H1 (cell line): ENCODE measurements at regions not wholly inside any gene's neighbourhood (a gene's known extent, or its start where the extent isn't known, plus 50 kb on each side); places are given as distances from the start of the nearest gene placed in this dataset.

ENCODE experiments used
- CTCF ChIA-PET: fragments of 300-600 bp; sonication (Branson Sonifier 250); formaldehyde crosslinking; loops from one replicate; lab custom pipeline; 2021; ENCODE audit not compliant: partially characterized antibody; lab: Charles Lee
- POLR2A ChIA-PET: fragments of 300-600 bp; sonication (Branson Sonifier 250); formaldehyde crosslinking; loops from one replicate; lab custom pipeline; 2021; ENCODE audit warnings: inconsistent platforms; ENCODE audit not compliant: partially characterized antibody; lab: Charles Lee
- DNase-seq, 2 experiments: peaks; one replicate each; pipeline versions ENCODE4 v3.0.0 to v3.0.0-alpha.2; 2010 to 2022; ENCODE audit warnings: low spot score in 2 of 2, low read depth in 1 of 2, mixed read lengths in 1 of 2
- FAIRE-seq: peaks from 2 replicates; lab custom pipeline; 2011; peaks lifted over from hg19 to GRCh38; lab: Jason Lieb, UNC
- H2AFZ ChIP-seq: 2 replicates; pipeline ENCODE4 v1.8.1; 2012; ENCODE audit warnings: low read length, inconsistent platforms
- H2AK5ac ChIP-seq: 2 replicates; pipeline ENCODE4 v1.6.1; 2013; ENCODE audit warnings: low read depth, low read length
- H2BK120ac ChIP-seq: replicated peaks from 2 replicates; pipeline ENCODE3; 2013; ENCODE audit warnings: low read depth, low read length, inconsistent platforms
- H2BK12ac ChIP-seq: 2 replicates; pipeline ENCODE4 v1.6.1; 2013; ENCODE audit warnings: low read depth, low read length
- H2BK15ac ChIP-seq: 2 replicates; pipeline ENCODE4 v1.6.1; 2013; ENCODE audit warnings: low read length
- H2BK20ac ChIP-seq: 2 replicates; pipeline ENCODE4 v1.6.1; 2013; ENCODE audit warnings: low read length
- H2BK5ac ChIP-seq: 2 replicates; pipeline ENCODE4 v1.6.1; 2013; ENCODE audit warnings: low read depth, low read length
- H3K14ac ChIP-seq: 2 replicates; pipeline ENCODE4 v1.6.1; 2013; ENCODE audit warnings: inconsistent platforms; ENCODE audit not compliant: insufficient read length
- H3K18ac ChIP-seq: 2 replicates; pipeline ENCODE4 v1.6.1; 2013; ENCODE audit warnings: low read length; ENCODE audit errors: extremely low read depth
- H3K23ac ChIP-seq: 2 replicates; pipeline ENCODE4 v1.6.1; 2013; ENCODE audit warnings: inconsistent platforms; ENCODE audit not compliant: insufficient read length
- H3K23me2 ChIP-seq: 2 replicates; pipeline ENCODE4 v1.6.1; 2013; ENCODE audit warnings: low read depth, low read length
- H3K27ac ChIP-seq: 2 replicates; pipeline ENCODE4 v1.6.1; 2011; ENCODE audit warnings: low read depth, low read length, inconsistent platforms
- H3K27me3 ChIP-seq, 4 experiments: replicated peaks in 1 of 4; 1 replicate in 1 of 4; 2 replicates in 3 of 4; pipeline versions ENCODE4 v1.6.1 to v1.8.1; 2011 to 2013; ENCODE audit warnings: low read length in 3 of 4, mild to moderate bottlenecking in 3 of 4, inconsistent platforms in 2 of 4, mixed read lengths in 2 of 4, moderate library complexity in 1 of 4; ENCODE audit not compliant: control insufficient read depth in 3 of 4, insufficient read depth in 3 of 4; ENCODE audit errors: extremely low read depth in 1 of 4
- H3K36me3 ChIP-seq, 4 experiments: 2 replicates each; pipeline versions ENCODE4 v1.6.1 to v1.8.1; 2011 to 2013; ENCODE audit warnings: mild to moderate bottlenecking in 4 of 4, low read length in 3 of 4, moderate library complexity in 2 of 4, control low read depth in 1 of 4, inconsistent platforms in 1 of 4; ENCODE audit not compliant: insufficient read depth in 4 of 4, control insufficient read depth in 2 of 4
- H3K4ac ChIP-seq: replicated peaks from 2 replicates; pipeline ENCODE3; 2013; ENCODE audit warnings: low read length, low read depth, mixed read lengths, inconsistent platforms; ENCODE audit not compliant: insufficient read length
- H3K4me1 ChIP-seq, 4 experiments: replicated peaks in 1 of 4; 1 replicate in 1 of 4; 2 replicates in 3 of 4; pipeline versions ENCODE4 v1.6.1 to v1.8.1; 2011 to 2013; ENCODE audit warnings: low read length in 3 of 4, inconsistent platforms in 2 of 4, mixed read lengths in 1 of 4; ENCODE audit not compliant: insufficient read depth in 4 of 4, control insufficient read depth in 3 of 4
- H3K4me2 ChIP-seq, 2 experiments: 2 replicates each; pipeline versions ENCODE4 v1.6.1 to v1.8.1; 2011 to 2013; ENCODE audit warnings: low read depth in 2 of 2, low read length in 2 of 2, control low read depth in 1 of 2, inconsistent platforms in 1 of 2, mild to moderate bottlenecking in 1 of 2; ENCODE audit not compliant: insufficient read depth in 1 of 2
- H3K4me3 ChIP-seq, 4 experiments: fragments of 200-600, 300-600 bp in 1 of 4; sonication (generic), shearing (Covaris generic), sonication (Bioruptor Twin) in 1 of 4; 2 replicates each; pipeline versions ENCODE4 v1.5.1 to v1.8.1; 2011 to 2016; ENCODE audit warnings: low read length in 4 of 4, low read depth in 3 of 4, control low read depth in 2 of 4, inconsistent platforms in 2 of 4, mild to moderate bottlenecking in 2 of 4, mixed read lengths in 1 of 4, moderate library complexity in 1 of 4; ENCODE audit not compliant: insufficient read depth in 2 of 4; ENCODE audit errors: extremely low read depth in 1 of 4
- H3K56ac ChIP-seq: replicated peaks from 2 replicates; pipeline ENCODE3; 2013; ENCODE audit warnings: low read depth, mild to moderate bottlenecking, mixed read lengths, low read length, inconsistent platforms; ENCODE audit not compliant: insufficient read length
- H3K79me1 ChIP-seq: 2 replicates; pipeline ENCODE4 v1.6.1; 2013; ENCODE audit warnings: low read depth, low read length, control low read depth
- H3K79me2 ChIP-seq, 2 experiments: 2 replicates each; pipeline versions ENCODE4 v1.6.1 to v1.8.1; 2012 to 2013; ENCODE audit warnings: low read length in 2 of 2, mild to moderate bottlenecking in 2 of 2, inconsistent platforms in 1 of 2; ENCODE audit not compliant: insufficient read depth in 2 of 2, control insufficient read depth in 1 of 2
- H3K9ac ChIP-seq, 4 experiments: replicated peaks in 1 of 4; 1 replicate in 1 of 4; 2 replicates in 3 of 4; pipeline versions ENCODE4 v1.6.1 to v1.8.1; 2011 to 2013; ENCODE audit warnings: low read depth in 3 of 4, low read length in 3 of 4, control low read depth in 2 of 4, mild to moderate bottlenecking in 2 of 4, moderate library complexity in 2 of 4, inconsistent platforms in 1 of 4; ENCODE audit errors: extremely low read depth in 1 of 4
- H3K9me3 ChIP-seq, 2 experiments: 2 replicates each; pipeline versions ENCODE4 v1.6.1 to v1.8.1; 2012 to 2013; ENCODE audit warnings: mild to moderate bottlenecking in 2 of 2, moderate library complexity in 2 of 2, control low read depth in 1 of 2, inconsistent platforms in 1 of 2, low read depth in 1 of 2, low read length in 1 of 2, mixed read lengths in 1 of 2; ENCODE audit not compliant: insufficient read depth in 2 of 2
- H4K20me1 ChIP-seq, 2 experiments: replicated peaks in 1 of 2; 2 replicates each; pipeline versions ENCODE3 to v1.8.1; 2011 to 2013; ENCODE audit warnings: inconsistent platforms in 2 of 2, low read length in 2 of 2, mild to moderate bottlenecking in 1 of 2; ENCODE audit not compliant: insufficient read depth in 2 of 2, control insufficient read depth in 1 of 2
- H4K5ac ChIP-seq: 2 replicates; pipeline ENCODE4 v1.6.1; 2013; ENCODE audit warnings: low read length, low read depth, mixed read lengths, inconsistent platforms; ENCODE audit not compliant: insufficient read length
- H4K8ac ChIP-seq: 2 replicates; pipeline ENCODE4 v1.8.0; 2013; ENCODE audit warnings: mild to moderate bottlenecking, moderate library complexity, low read length, inconsistent platforms; ENCODE audit not compliant: insufficient read depth; ENCODE audit errors: extremely low read depth
- H4K91ac ChIP-seq: replicated peaks from 2 replicates; pipeline ENCODE3; 2013; ENCODE audit warnings: low read length, mixed read lengths, inconsistent platforms; ENCODE audit not compliant: insufficient read length
- BACH1 ChIP-seq: IDR thresholded peaks from 2 replicates; pipeline ENCODE4 v1.6.1; 2012; ENCODE audit warnings: low read length, improper control_type of control experiment
- CBX5 ChIP-seq: fragments of 300-800, 300-1000 bp; sonication (generic); IDR thresholded peaks from 2 replicates; pipeline ENCODE4 v1.7.1; 2016; ENCODE audit warnings: antibody characterized with exemption, low read length, low read depth
- CREB1 ChIP-seq: IDR thresholded peaks from 2 replicates; pipeline ENCODE4 v1.6.1; 2012; ENCODE audit warnings: inconsistent platforms
- POLR2A ChIP-seq, 2 experiments: IDR thresholded peaks; 1 replicate in 1 of 2; 2 replicates in 1 of 2; pipeline ENCODE4 v1.6.1; 2011; ENCODE audit warnings: low read depth in 2 of 2, low read length in 2 of 2, mild to moderate bottlenecking in 2 of 2; ENCODE audit errors: control extremely low read depth in 1 of 2
- SIN3A ChIP-seq, 2 experiments: IDR thresholded peaks in 1 of 2; conservative IDR thresholded peaks in 1 of 2; 2 replicates each; pipeline ENCODE4 v1.6.1; 2011 to 2012; ENCODE audit warnings: low read length in 2 of 2, improper control_type of control experiment in 1 of 2, low read depth in 1 of 2, mild to moderate bottlenecking in 1 of 2
- SIX5 ChIP-seq: IDR thresholded peaks from 2 replicates; pipeline ENCODE4 v1.6.1; 2011; ENCODE audit warnings: mild to moderate bottlenecking, low read depth, low read length
- TAF1 ChIP-seq: IDR thresholded peaks from 2 replicates; pipeline ENCODE4 v1.6.1; 2011; ENCODE audit warnings: mild to moderate bottlenecking, low read depth, low read length
- WGBS, 2 experiments: shearing (Covaris generic) in 1 of 2; methylation state at CpG; one replicate each; pipeline versions ENCODE4 v1.1.6 to v1.1.7; 2013 to 2015; ENCODE audit warnings: low lambda C conversion rate in 2 of 2, mixed read lengths in 2 of 2, inconsistent platforms in 1 of 2, low coverage in 1 of 2, missing lambda C conversion rate in 1 of 2; ENCODE audit not compliant: insufficient replicate concordance in 2 of 2, insufficient coverage in 1 of 2, insufficient read length in 1 of 2; ENCODE audit errors: extremely low coverage in 1 of 2, missing lambda C conversion rate in 1 of 2; 5-methylcytosine and 5-hydroxymethylcytosine counted together

DNA sequence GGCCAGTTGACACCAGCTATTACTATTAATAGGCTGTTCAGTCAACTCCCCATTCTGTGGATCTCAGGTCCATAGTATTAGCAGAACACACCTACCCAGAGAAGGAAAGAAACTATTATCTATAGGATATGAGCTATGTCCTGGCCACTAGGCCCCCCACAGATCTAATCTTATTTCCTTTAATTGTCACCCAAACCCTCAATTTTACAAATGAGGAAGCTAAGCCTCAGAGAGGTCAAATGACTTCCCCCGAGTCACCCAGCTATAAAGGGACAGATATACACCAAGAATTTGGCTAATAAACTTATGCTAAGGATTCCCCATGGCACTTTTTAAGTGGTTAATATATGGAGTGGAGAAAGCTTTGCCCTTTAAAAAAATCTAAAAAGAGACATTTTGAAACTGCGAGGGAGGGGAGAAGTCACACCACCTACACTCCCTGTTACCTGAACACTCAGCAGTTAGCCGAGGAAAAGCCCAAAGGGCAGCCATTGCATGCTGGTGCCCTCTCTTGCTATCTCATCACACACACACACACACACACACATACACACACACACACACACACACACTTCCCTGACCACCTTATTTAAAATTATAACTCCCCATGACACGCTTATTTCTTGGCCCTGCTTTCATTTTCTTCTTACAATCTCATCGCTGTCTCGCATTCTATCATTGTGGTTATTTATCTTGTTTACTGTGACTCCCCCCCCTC lies 157.0 kb upstream of the ADO start:
- H3K23ac ChIP-seq, result no peak overlapping the region
- H2BK12ac ChIP-seq, result no peak overlapping the region
- no peak overlapping the region for H3K18ac ChIP-seq
- ChIA-PET POLR2A (interaction anchor here (0.9 to 1.0 kb wide), 2 partner anchors 13 to 15 kb away, joined by 3 to 4 read pairs; no protein-coding TSS in a partner anchor), CTCF (interaction anchor here (1.7 kb wide), 1 partner anchor 36 kb away, joined by 3 read pairs; no protein-coding TSS in a partner anchor)
- no peak overlapping the region for H3K4me3 ChIP-seq
- H3K79me1 ChIP-seq, result no peaks in the 10 kb centered on the region
- H4K5ac ChIP-seq, result no peak overlapping the region
- WGBS, 2 experiments, result 93% methylated on average over 6 of the region's 6 CpGs; no CpG with 5 or more reads in 1 of the 2 experiments
- no peaks in the 10 kb centered on the region for H3K27me3 ChIP-seq
- no peak overlapping the region for H3K56ac ChIP-seq
- no peak overlapping the region for H2BK20ac ChIP-seq
- H2BK15ac ChIP-seq, result no peak overlapping the region
- no peak overlapping the region for H4K8ac ChIP-seq
- H2BK5ac ChIP-seq, result no peak overlapping the region
- no peak for FAIRE-seq
- H3K9ac ChIP-seq, result no peak overlapping the region
- H2AFZ ChIP-seq, result no peak overlapping the region
- no peaks in the 10 kb centered on the region for H3K79me2 ChIP-seq
- no peak for DNase-seq
- no peak overlapping the region for H3K14ac ChIP-seq
- no peak overlapping the region for H3K4ac ChIP-seq
- H3K4me1 ChIP-seq, result no peaks in the 10 kb centered on the region
- no peaks in the 10 kb centered on the region for H4K20me1 ChIP-seq
- H2BK120ac ChIP-seq, result no peak overlapping the region
- H3K36me3 ChIP-seq, result no peaks in the 10 kb centered on the region
- H4K91ac ChIP-seq, result no peak overlapping the region
- H3K23me2 ChIP-seq, result no peaks in the 10 kb centered on the region; the same call in 1 of the 2 replicates
- H3K27ac ChIP-seq, result no peak overlapping the region
- H2AK5ac ChIP-seq, result no peak overlapping the region
- TF ChIP-seq SIX5 (no peak), POLR2A (IDR thresholded peaks at IDR 0.05; ENCODE audit: control extremely low read depth in 1 of 2, low read depth in 2 of 2, low read length in 2 of 2) (no peak), SIN3A (conservative IDR thresholded peaks at IDR 0.05 in 1 of 2, IDR thresholded peaks at IDR 0.05 in 1 of 2; ENCODE audit: low read depth in 1 of 2, low read length in 2 of 2) (no peak), CBX5 (no peak), TAF1 (no peak), BACH1 (no peak), CREB1 (no peak)
- no peak overlapping the region for H3K4me2 ChIP-seq
- H3K9me3 ChIP-seq, result no peaks in the 10 kb centered on the region
